GM23248 (cell line): ENCODE measurements at regions not wholly inside any gene's neighbourhood (a gene's known extent, or its start where the extent isn't known, plus 50 kb on each side); places are given as distances from the start of the nearest gene placed in this dataset.

Source experiments
- DNase-seq: peaks from one replicate; pipeline ENCODE4 v3.0.0-alpha.2; 2015
- H2AFZ ChIP-seq: fragments of 200-600 bp; sonication (generic); 2 replicates; pipeline ENCODE4 v1.6.1; 2016; ENCODE audit warnings: antibody characterized with exemption
- H3F3A ChIP-seq: fragments of 200-600 bp; sonication (generic); 2 replicates; pipeline ENCODE4 v1.6.1; 2016; ENCODE audit warnings: mild to moderate bottlenecking, antibody characterized with exemption, mixed run types; ENCODE audit not compliant: insufficient read depth
- H3K27ac ChIP-seq: fragments of 200-600 bp; sonication (generic); 2 replicates; pipeline ENCODE4 v1.5.1; 2016; ENCODE audit warnings: mild to moderate bottlenecking
- H3K27me3 ChIP-seq: fragments of 200-600 bp; sonication (generic); replicated peaks from 2 replicates; pipeline ENCODE4 v1.6.1; 2016; ENCODE audit warnings: mild to moderate bottlenecking; ENCODE audit not compliant: insufficient read depth
- H3K36me3 ChIP-seq: fragments of 200-600 bp; sonication (generic); 2 replicates; pipeline ENCODE4 v1.6.1; 2016; ENCODE audit warnings: low read depth, mild to moderate bottlenecking
- H3K4me1 ChIP-seq: fragments of 200-600 bp; sonication (generic); 2 replicates; pipeline ENCODE4 v1.6.1; 2016; ENCODE audit warnings: mild to moderate bottlenecking; ENCODE audit not compliant: insufficient read depth
- H3K4me2 ChIP-seq: fragments of 200-600 bp; sonication (generic); one replicate; pipeline ENCODE4 v1.6.1; 2016; ENCODE audit warnings: mild to moderate bottlenecking; ENCODE audit not compliant: unreplicated experiment
- H3K4me3 ChIP-seq: fragments of 200-600 bp; sonication (generic); 2 replicates; pipeline ENCODE4 v1.5.1; 2016; ENCODE audit warnings: mild to moderate bottlenecking
- H3K79me2 ChIP-seq: fragments of 200-600 bp; sonication (generic); 2 replicates; pipeline ENCODE4 v1.6.1; 2016; ENCODE audit warnings: mild to moderate bottlenecking; ENCODE audit not compliant: insufficient read depth
- H3K9ac ChIP-seq: fragments of 200-600 bp; sonication (generic); 2 replicates; pipeline ENCODE4 v1.6.1; 2016; ENCODE audit warnings: mild to moderate bottlenecking
- H3K9me2 ChIP-seq: fragments of 200-600 bp; sonication (generic); 2 replicates; pipeline ENCODE4 v1.6.1; 2016; ENCODE audit warnings: mixed run types, mild to moderate bottlenecking, moderate library complexity; ENCODE audit not compliant: insufficient read depth
- H3K9me3 ChIP-seq: fragments of 200-600 bp; sonication (generic); one replicate; pipeline ENCODE4 v1.6.1; 2017; ENCODE audit warnings: low read depth
- H4K20me1 ChIP-seq: fragments of 200-600 bp; sonication (generic); 2 replicates; pipeline ENCODE4 v1.6.0; 2016; ENCODE audit not compliant: insufficient read depth
- EZH2 ChIP-seq: fragments of 200-600 bp; sonication (generic); IDR thresholded peaks from 2 replicates; pipeline ENCODE4 v1.6.1; 2018; ENCODE audit warnings: antibody characterized with exemption, mild to moderate bottlenecking; ENCODE audit not compliant: insufficient read depth, poor library complexity, severe bottlenecking
- EZH2phosphoT487 ChIP-seq: fragments of 200-600 bp; sonication (generic); IDR thresholded peaks from 2 replicates; pipeline ENCODE4 v1.6.1; 2018; ENCODE audit warnings: antibody characterized with exemption, moderate library complexity, mild to moderate bottlenecking, low read depth; ENCODE audit not compliant: insufficient read depth
- WGBS, 2 experiments: methylation state at CpG; one replicate each; pipeline ENCODE4 v1.1.6; 2015 to 2017; ENCODE audit warnings: low lambda C conversion rate in 2 of 2, low coverage in 1 of 2; ENCODE audit errors: missing lambda C conversion rate in 2 of 2; 5-methylcytosine and 5-hydroxymethylcytosine counted together
- in situ Hi-C: fragments of 300-500 bp; cut with MboI; formaldehyde crosslinking; loops from 2 replicates; pipeline ENCODE4 v1.15.0; 2020

- H3F3A ChIP-seq: 0 out of 2 replicates have a peak, but pooled peaks cover 5% of the 10 kb centered on the region
- no peak for DNase-seq
- no peaks in the 10 kb centered on the region for H3K9me2 ChIP-seq
- no peaks in the 10 kb centered on the region for H3K36me3 ChIP-seq
- no peaks in the 10 kb centered on the region for H3K79me2 ChIP-seq
- no peak overlapping the region for H2AFZ ChIP-seq
- no peak overlapping the region for H3K4me3 ChIP-seq
- TF ChIP-seq EZH2: no peak
- TF ChIP-seq EZH2phosphoT487: no peak
- H4K20me1 ChIP-seq: no peaks in the 10 kb centered on the region
- H3K27me3 ChIP-seq: no peaks in the 10 kb centered on the region
- peaks cover 11% of the 10 kb centered on the region; the same call in 1 of the 2 replicates for H3K4me1 ChIP-seq
- H3K9ac ChIP-seq: no peak overlapping the region
- H3K9me3 ChIP-seq: no peaks in the 10 kb centered on the region
- H3K4me2 ChIP-seq: no peak overlapping the region
- in situ Hi-C loops: no loop called here
- no peak overlapping the region for H3K27ac ChIP-seq
Observed at GRCh38 chr4:183580849-183581248, 76.0 kb downstream of the ING2 start.

DNA sequence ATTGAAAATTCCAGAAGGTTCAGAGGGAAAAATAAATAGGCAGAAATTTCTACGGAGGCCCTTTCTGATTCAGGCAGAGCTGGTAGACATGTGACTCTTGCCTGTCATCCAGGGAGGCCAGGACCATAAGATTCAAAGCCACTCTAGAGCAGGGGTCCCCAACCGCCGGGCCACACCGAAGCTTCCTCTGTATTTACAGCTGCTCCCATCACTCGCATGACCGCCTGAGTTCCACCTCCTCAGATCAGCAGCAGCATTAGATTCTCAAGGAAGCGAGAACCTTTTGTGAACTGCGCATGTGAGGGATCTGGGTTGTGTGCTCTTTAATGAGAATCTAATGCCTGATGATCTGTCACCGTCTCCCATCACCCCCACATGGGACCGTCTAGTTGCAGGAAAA, 72.2 kb downstream of the RWDD4 start:
- Histone ChIP-seq H4K20me1 (no peaks in the 10 kb centered on the region), H2AFZ (no peak overlapping the region), H3K4me1 (peaks cover 4% of the 10 kb centered on the region; the same call in 1 of the 2 replicates), H3K79me2 (no peaks in the 10 kb centered on the region), H3K9ac (no peak overlapping the region), H3K4me2 (no peak overlapping the region), H3K27me3 (no peaks in the 10 kb centered on the region), H3K4me3 (no peak overlapping the region), H3F3A (no peaks in the 10 kb centered on the region), H3K36me3 (no peaks in the 10 kb centered on the region), H3K27ac (no peak overlapping the region), H3K9me2 (no peaks in the 10 kb centered on the region), H3K9me3 (no peaks in the 10 kb centered on the region)
- TF ChIP-seq EZH2: no peak
- TF ChIP-seq EZH2phosphoT487: no peak
- in situ Hi-C loops: no loop called here
- WGBS, 2 experiments: 85 to 87% methylated on average over 10 of the region's 10 CpGs
- DNase-seq: no peak

DNA sequence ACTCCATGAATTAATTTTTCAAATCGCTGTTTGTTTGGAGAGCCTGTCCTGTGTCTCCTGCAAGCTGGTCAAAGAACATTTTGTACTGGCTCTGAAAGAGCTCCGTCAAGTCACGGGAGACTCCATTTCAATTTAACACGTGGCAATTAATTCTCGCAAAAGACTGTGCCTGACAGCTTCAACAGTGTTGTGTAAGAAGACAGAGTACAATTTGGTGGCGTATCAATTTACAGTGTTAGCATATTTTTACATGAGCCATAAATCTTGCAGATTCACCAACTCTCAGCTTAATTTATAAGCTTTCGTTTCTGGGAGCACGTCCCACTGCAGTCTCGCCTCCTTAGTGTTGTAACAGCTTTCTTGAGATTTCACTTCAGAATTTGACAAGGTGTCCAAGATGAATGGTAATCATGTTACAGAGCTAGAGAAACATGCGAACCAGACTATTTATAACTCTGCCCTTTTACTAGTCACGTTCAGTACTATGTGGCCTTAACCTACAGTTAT, 70.8 kb downstream of the RWDD4 start:
- H3K36me3 ChIP-seq: no peaks in the 10 kb centered on the region
- peaks cover 4% of the 10 kb centered on the region; the same call in 1 of the 2 replicates for H3K4me1 ChIP-seq
- no peaks in the 10 kb centered on the region for H3K27me3 ChIP-seq
- 4 to 8% methylated on average over 11 of the region's 11 CpGs for WGBS, 2 experiments
- no peaks in the 10 kb centered on the region for H3K79me2 ChIP-seq
- no peak overlapping the region for H3K27ac ChIP-seq
- peak; percentile 47 for DNase-seq
- H4K20me1 ChIP-seq: no peaks in the 10 kb centered on the region
- H3F3A ChIP-seq: no peaks in the 10 kb centered on the region
- TF ChIP-seq EZH2: no peak
- TF ChIP-seq EZH2phosphoT487: no peak
- H3K9ac ChIP-seq: peak overlapping the region; percentile 47
- peak overlapping the region; percentile 73 for H2AFZ ChIP-seq
- in situ Hi-C loops: no loop called here
- H3K4me2 ChIP-seq: peak overlapping the region; percentile 44
- H3K4me3 ChIP-seq: peak overlapping the region; percentile 54
- no peaks in the 10 kb centered on the region for H3K9me2 ChIP-seq
- no peaks in the 10 kb centered on the region for H3K9me3 ChIP-seq

- Histone ChIP-seq H3K4me3 (peak overlapping the region; percentile 54; the same call in 1 of the 2 replicates), H2AFZ (peak overlapping the region; percentile 73), H3K9me2 (no peaks in the 10 kb centered on the region), H3K27ac (no peak overlapping the region), H3K4me2 (peak overlapping the region; percentile 44), H3K36me3 (no peaks in the 10 kb centered on the region), H3K9me3 (no peaks in the 10 kb centered on the region), H3K4me1 (peaks cover 4% of the 10 kb centered on the region; the same call in 1 of the 2 replicates), H4K20me1 (no peaks in the 10 kb centered on the region), H3K9ac (0 out of 2 replicates have a peak overlapping the region, but pooled peaks have one; percentile 47), H3K79me2 (no peaks in the 10 kb centered on the region), H3F3A (no peaks in the 10 kb centered on the region), H3K27me3 (no peaks in the 10 kb centered on the region)
- no peak for TF ChIP-seq EZH2phosphoT487
- no peak for TF ChIP-seq EZH2
- WGBS, 2 experiments: 97 to 99% methylated on average over 3 of the region's 3 CpGs
- in situ Hi-C loops: no loop called here
- DNase-seq: no peak
Observed at GRCh38 chr4:183588691-183589090, 70.3 kb downstream of the RWDD4 start.
